GM18861 (cell line): ENCODE measurements at regions not wholly inside any gene's neighbourhood (a gene's known extent, or its start where the extent isn't known, plus 50 kb on each side); places are given as distances from the start of the nearest gene placed in this dataset.
"Not testable (repeated sequence)": the region's sequence is repeated elsewhere in the genome, so short reads cannot be mapped to it uniquely, and the experiment has no call there.

ENCODE experiments used
- ATAC-seq: cut with Tn5 transposase; IDR thresholded peaks from one replicate; pipeline ENCODE4 v1.9.1; 2021; ENCODE audit not compliant: unreplicated experiment

- no peak for ATAC-seq
These were observed 191.7 kb upstream of the HSF2 start for GRCh38 chr6:122207794-122208193.

GRCh38 chr6:122214605-122215318 lies 184.7 kb upstream of the HSF2 start:
- ATAC-seq = no peak

GRCh38 chr6:122220254-122220653 lies 179.2 kb upstream of the HSF2 start:
- ATAC-seq = no peak

- no peak for ATAC-seq
These were observed 176.7 kb upstream of the HSF2 start for GRCh38 chr6:122222761-122223160.

GRCh38 chr6:122223251-122223650 lies 176.2 kb upstream of the HSF2 start:
- no peak for ATAC-seq

- no peak for ATAC-seq
These were observed 160.6 kb upstream of the HSF2 start for GRCh38 chr6:122238861-122239260.

DNA sequence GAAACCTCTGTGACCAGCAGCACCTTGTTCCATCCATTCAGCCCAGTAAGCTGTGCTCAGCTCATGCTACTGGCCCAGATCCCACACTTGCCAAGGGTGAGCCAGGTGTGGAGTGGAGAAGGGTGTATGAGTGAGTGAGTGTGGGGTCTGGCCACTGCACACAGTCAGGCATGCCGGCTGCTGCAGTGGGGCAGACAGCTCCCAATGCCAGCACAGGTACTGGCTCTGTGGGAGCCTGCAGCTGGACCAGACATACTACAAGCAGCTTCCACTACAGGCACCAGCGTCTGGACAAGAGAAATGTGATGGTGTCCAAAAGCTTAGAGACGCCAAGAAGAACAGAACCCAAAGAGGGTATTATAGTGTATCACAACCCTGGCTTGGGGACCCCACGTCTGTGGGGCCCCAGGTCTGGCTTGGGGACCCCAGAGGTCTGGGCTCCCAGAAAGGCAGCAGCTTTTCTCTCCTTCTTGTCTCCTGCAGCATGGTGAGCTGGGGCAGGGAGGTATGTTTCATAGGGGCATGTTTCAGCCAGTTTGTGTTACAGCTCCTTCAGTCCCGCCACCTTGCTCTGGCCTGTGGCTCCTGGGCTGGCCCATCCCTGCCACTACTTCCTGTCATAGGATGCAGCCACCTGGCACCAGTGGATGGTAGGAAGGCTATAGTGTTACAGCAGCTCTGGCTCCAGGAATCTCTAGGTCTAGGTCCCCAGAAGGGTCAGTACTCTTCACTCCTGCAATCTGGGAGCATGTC lies 152.4 kb upstream of the HSF2 start:
- ATAC-seq = no peak

DNA sequence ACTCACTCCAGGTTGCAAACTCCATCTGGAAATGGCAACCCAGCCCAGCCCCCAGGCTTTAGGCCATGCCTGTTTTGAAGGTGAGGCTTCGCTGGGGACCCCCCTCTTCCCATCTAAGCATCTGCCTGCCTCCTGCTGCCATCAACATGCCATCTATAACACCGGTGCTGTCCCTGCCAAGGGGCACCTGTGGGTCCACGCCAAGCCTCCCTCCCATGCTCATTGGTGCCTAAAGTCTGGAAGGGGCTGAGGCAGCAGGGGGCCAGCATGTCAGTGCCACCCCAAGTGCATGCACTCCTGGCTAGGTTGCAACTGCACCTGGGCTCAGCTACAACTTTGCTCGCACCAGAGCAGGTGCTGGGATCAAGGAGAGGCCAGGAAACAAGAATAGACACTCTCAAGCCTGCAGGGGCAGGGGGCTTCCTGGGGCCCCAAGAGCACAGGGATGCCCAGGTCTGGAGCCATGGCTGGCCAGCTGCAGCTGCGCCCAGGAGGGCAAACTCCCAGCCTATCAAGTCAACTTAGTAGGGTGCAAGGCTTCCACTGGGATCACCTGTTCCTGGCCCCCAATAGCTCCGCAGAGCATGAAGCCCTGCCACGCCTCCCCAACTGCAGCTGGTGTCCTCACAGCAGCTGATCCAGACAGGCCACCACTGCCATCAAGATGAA lies 151.3 kb upstream of the HSF2 start:
- ATAC-seq = no peak

DNA sequence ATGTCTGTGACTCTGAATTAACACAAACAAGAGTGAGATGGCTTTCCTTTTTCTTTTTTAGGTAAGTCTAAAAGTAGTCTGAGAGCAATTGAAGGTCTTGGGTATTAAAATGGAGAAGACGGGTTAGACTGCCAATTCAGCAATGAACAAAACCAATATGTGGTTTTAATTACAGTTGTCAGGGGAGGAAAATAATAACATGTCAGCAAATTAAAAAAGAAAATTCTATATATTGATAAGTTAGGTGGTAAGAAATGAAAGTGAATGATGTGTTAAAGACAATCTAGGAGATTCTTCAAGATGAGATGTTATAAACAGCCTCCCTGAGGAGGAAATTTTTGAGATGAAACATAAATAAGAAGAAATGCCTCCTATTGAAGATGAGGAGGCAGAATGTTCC lies 150.6 kb upstream of the HSF2 start:
- ATAC-seq = no peak

- ATAC-seq = no peak
These were observed 140.6 kb upstream of the HSF2 start for GRCh38 chr6:122258839-122259238.

GRCh38 chr6:122264557-122264956 lies 134.9 kb upstream of the HSF2 start:
- no peak for ATAC-seq

DNA sequence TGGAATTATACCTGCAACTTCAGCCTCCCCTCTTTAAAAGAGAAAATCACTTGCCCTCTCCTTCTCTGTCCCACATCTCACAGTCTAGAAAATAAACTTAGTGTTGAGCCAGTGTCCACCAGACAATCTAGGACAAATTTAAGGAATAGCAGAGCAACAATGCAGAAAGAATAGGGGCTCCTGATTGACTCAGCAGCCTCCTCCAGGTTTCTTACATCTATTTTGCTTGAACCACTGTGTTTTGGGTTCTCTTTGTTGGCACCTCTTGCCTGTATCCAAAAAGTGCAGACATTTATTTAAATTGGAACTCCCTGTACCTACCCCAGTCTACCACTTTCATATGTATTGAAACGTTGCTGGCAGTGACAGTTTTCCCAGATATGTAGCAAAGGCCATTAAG lies 133.7 kb upstream of the HSF2 start:
- ATAC-seq = no peak

DNA sequence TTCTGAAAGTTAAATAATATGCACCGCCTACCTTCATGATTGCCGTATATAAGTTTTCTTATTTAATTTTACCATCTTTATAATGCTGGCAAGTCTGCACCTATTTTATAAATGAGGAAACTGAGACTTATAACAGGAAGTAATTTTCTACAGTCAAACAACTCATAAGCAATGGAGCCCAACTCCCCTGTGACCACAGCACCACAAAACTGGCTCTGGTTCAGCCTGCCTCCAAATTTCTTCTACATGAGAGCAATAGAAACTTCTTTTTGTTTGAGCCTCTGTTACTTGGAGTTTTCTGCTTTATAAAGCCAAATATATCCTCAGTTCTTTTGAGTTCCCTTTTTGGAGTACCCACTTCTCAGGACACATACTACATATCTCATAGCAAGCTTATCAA lies 131.1 kb upstream of the HSF2 start:
- ATAC-seq = no peak

GRCh38 chr6:122276637-122277036 lies 122.8 kb upstream of the HSF2 start:
- no peak for ATAC-seq

DNA sequence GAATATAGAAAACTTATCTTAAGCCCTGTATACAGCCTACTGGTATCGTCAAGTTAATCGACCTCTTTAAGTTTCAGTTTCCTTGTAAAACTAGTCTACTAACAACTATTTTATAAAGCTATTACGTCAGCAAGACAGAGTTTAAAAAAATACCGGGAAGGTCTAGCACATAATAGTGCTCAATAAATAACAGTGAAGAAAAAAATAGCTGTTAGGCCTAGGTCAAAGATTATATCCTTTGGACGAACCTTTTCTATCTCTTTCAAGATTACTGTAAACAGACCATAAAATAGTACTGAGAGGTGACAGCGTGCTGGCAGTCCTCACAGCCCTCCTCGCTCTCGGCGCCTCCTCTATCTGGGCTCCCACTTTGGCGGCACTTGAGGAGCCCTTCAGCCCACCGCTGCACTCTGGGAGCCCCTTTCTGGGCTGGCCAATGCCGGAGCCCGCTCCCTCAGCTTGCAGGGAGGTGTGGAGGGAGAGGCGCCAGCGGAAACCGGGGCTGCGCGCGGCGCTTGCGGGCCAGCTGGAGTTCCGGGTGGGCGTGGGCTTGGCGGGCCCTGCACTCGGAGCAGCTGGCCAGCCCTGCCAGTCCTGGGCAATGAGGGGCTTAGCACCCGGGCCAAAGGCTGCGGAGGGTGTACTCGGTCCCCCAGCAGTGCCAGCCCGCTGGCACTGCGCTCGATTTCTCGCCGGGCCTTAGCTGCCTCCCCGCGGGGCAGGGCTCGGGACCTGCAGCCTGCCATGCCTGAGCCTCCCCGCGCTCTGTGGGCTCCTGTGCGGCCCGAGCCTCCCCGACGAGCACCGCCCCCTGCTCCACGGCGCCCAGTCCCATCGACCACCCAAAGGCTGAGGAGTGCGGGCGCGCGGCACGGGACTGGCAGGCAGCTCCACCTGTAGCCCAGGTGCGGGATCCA lies 119.1 kb upstream of the HSF2 start:
- not testable (repeated sequence) for ATAC-seq

- no peak for ATAC-seq
These were observed 115.6 kb upstream of the HSF2 start for GRCh38 chr6:122283884-122284283.

GRCh38 chr6:122284848-122285247 lies 114.6 kb upstream of the HSF2 start:
- no peak for ATAC-seq

- ATAC-seq = no peak
These were observed 114.0 kb upstream of the HSF2 start for GRCh38 chr6:122285292-122285913.

DNA sequence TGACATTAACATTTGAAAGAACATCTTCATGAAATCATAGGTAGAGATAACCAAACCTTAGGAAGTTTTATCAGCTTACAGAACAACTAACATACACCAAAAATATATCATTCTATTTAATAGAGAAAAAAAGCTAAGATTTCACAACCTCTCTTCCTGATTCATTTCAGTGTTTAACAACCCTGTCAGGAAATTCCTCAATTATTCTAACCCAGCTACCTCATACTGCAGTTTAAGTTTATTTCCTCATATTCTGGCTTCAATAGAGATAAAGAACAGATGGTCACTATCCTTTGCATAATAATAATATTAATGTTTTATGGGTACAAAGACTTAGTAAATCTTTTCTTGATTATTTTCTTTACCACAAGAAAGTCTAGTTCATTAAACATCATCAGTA lies 112.9 kb upstream of the HSF2 start:
- ATAC-seq = no peak

- no peak for ATAC-seq
These were observed 109.5 kb upstream of the HSF2 start for GRCh38 chr6:122289762-122290539.
